Caco-2 (cell line): ENCODE measurements at regions not wholly inside any gene's neighbourhood (a gene's known extent, or its start where the extent isn't known, plus 50 kb on each side); places are given as distances from the start of the nearest gene placed in this dataset.

Experiments used
- BruUV-seq: library from RNA; stranded (reverse); fragments of 400-500 nt; replicated peaks from 2 replicates; lab custom pipeline; 2021; lab: Mats Ljungman, UMichigan
- CTCF ChIA-PET: fragments of 300-600 bp; sonication (Branson Sonifier 250); formaldehyde crosslinking; loops from one replicate; lab custom pipeline; 2022; ENCODE audit warnings: antibody characterized with exemption; lab: Charles Lee
- POLR2A ChIA-PET: fragments of 300-600 bp; sonication (Branson Sonifier 250); formaldehyde crosslinking; loops from one replicate; lab custom pipeline; 2022; ENCODE audit warnings: antibody characterized with exemption; lab: Charles Lee
- DNase-seq, 2 experiments: peaks; one replicate each; pipeline versions ENCODE4 v3.0.0 to v3.0.0-alpha.2; 2020 to 2022
- H3K27me3 ChIP-seq: replicated peaks from 2 replicates; pipeline ENCODE4 v1.6.0; 2011; ENCODE audit warnings: low read length; ENCODE audit not compliant: control insufficient read depth, insufficient read depth
- H3K36me3 ChIP-seq: 2 replicates; pipeline ENCODE4 v1.5.1; 2011; ENCODE audit warnings: low read length; ENCODE audit not compliant: control insufficient read depth, insufficient read depth
- H3K4me1 ChIP-seq: fragments of 250-450 bp; sonication (Bioruptor Pico); 2 replicates; pipeline ENCODE4 v1.5.1; 2020; ENCODE audit warnings: mild to moderate bottlenecking
- H3K4me3 ChIP-seq: 2 replicates; pipeline ENCODE4 v1.5.1; 2011; ENCODE audit warnings: low read depth, mild to moderate bottlenecking, control low read depth, low read length
- H3K9me3 ChIP-seq: fragments of 250-450 bp; sonication (Bioruptor Pico); 2 replicates; pipeline ENCODE4 v1.5.1; 2020; ENCODE audit warnings: mild to moderate bottlenecking, moderate library complexity
- H3K27ac Mint-ChIP-seq: one replicate; pipeline ENCODE4 v1.8.0; 2022; ENCODE audit warnings: mixed read lengths; ENCODE audit not compliant: unreplicated experiment
- H3K27me3 Mint-ChIP-seq: one replicate; pipeline ENCODE4 v1.8.0; 2022; ENCODE audit warnings: mixed read lengths; ENCODE audit not compliant: insufficient read depth, unreplicated experiment
- H3K36me3 Mint-ChIP-seq: one replicate; pipeline ENCODE4 v1.8.0; 2022; ENCODE audit warnings: mild to moderate bottlenecking, mixed read lengths; ENCODE audit not compliant: insufficient read depth, unreplicated experiment
- H3K4me1 Mint-ChIP-seq: one replicate; pipeline ENCODE4 v1.8.0; 2022; ENCODE audit warnings: low read depth, mixed read lengths; ENCODE audit not compliant: unreplicated experiment
- H3K4me3 Mint-ChIP-seq: one replicate; pipeline ENCODE4 v1.8.0; 2022; ENCODE audit warnings: mild to moderate bottlenecking, moderate library complexity, mixed read lengths; ENCODE audit not compliant: unreplicated experiment
- H3K9me3 Mint-ChIP-seq: one replicate; pipeline ENCODE4 v1.8.0; 2022; ENCODE audit warnings: mixed read lengths; ENCODE audit not compliant: unreplicated experiment
- CTCF ChIP-seq, 2 experiments: fragments of 200-600 bp in 1 of 2; IDR thresholded peaks; 1 replicate in 1 of 2; 2 replicates in 1 of 2; pipeline versions ENCODE4 v1.5.1 to v1.8.0; 2011 to 2022; ENCODE audit warnings: antibody characterized with exemption in 1 of 2, control low read depth in 1 of 2, inconsistent platforms in 1 of 2, low read depth in 1 of 2, low read length in 1 of 2, mild to moderate bottlenecking in 1 of 2, moderate library complexity in 1 of 2; ENCODE audit not compliant: insufficient read depth in 1 of 2, severe bottlenecking in 1 of 2, unreplicated experiment in 1 of 2
- intact Hi-C: fragments of 100-400 bp; cut with micrococcal nuclease; formaldehyde crosslinking; loops from one replicate; pipeline ENCODE4 v1.10.0; 2022; ENCODE audit not compliant: unreplicated experiment

GRCh38 chr2:17337507-17337906 is 180.7 kb downstream of the RAD51AP2 start:
- no peaks in the 10 kb centered on the region for H3K9me3 Mint-ChIP-seq
- Histone ChIP-seq H3K36me3 (no peaks in the 10 kb centered on the region), H3K4me3 (no peak overlapping the region), H3K4me1 (no peaks in the 10 kb centered on the region), H3K27me3 (no peaks in the 10 kb centered on the region), H3K9me3 (no peaks in the 10 kb centered on the region)
- H3K4me1 Mint-ChIP-seq = peaks cover 7% of the 10 kb centered on the region
- H3K4me3 Mint-ChIP-seq = no peak overlapping the region
- ChIA-PET CTCF (no interaction called here), POLR2A (no interaction called here)
- DNase-seq = no peak
- H3K36me3 Mint-ChIP-seq = no peaks in the 10 kb centered on the region
- no peak for TF ChIP-seq CTCF (IDR thresholded peaks at IDR 0.05; ENCODE audit: insufficient read depth in 1 of 2, low read depth in 1 of 2, low read length in 1 of 2, severe bottlenecking in 1 of 2, unreplicated experiment in 1 of 2)
- no TSS peak for BruUV-seq
- intact Hi-C loops = no loop called here
- no peaks in the 10 kb centered on the region for H3K27me3 Mint-ChIP-seq
- H3K27ac Mint-ChIP-seq = no peak overlapping the region

- H3K4me3 Mint-ChIP-seq = no peak overlapping the region
- ChIA-PET CTCF (no interaction called here), POLR2A (no interaction called here)
- no peaks in the 10 kb centered on the region for H3K4me1 ChIP-seq
- no peak for DNase-seq
- H3K36me3 Mint-ChIP-seq = no peaks in the 10 kb centered on the region
- BruUV-seq = no TSS peak
- H3K4me3 ChIP-seq = no peak overlapping the region
- H3K4me1 Mint-ChIP-seq = no peaks in the 10 kb centered on the region
- H3K27ac Mint-ChIP-seq = no peak overlapping the region
- TF ChIP-seq CTCF (IDR thresholded peaks at IDR 0.05; ENCODE audit: insufficient read depth in 1 of 2, low read depth in 1 of 2, low read length in 1 of 2, severe bottlenecking in 1 of 2, unreplicated experiment in 1 of 2) = no peak
- no peaks in the 10 kb centered on the region for H3K9me3 ChIP-seq
- H3K9me3 Mint-ChIP-seq = no peaks in the 10 kb centered on the region
- intact Hi-C loops = no loop called here
- H3K36me3 ChIP-seq = no peaks in the 10 kb centered on the region
- H3K27me3 Mint-ChIP-seq = no peaks in the 10 kb centered on the region
- no peaks in the 10 kb centered on the region for H3K27me3 ChIP-seq
These were observed 181.8 kb downstream of the RAD51AP2 start for GRCh38 chr2:17336458-17336857.

- H3K4me3 ChIP-seq = no peak overlapping the region
- Mint-ChIP-seq H3K27me3 (peaks cover 3% of the 10 kb centered on the region), H3K9me3 (no peaks in the 10 kb centered on the region), H3K36me3 (no peaks in the 10 kb centered on the region), H3K27ac (no peak overlapping the region), H3K4me1 (no peaks in the 10 kb centered on the region), H3K4me3 (no peak overlapping the region)
- no peak for TF ChIP-seq CTCF (IDR thresholded peaks at IDR 0.05; ENCODE audit: insufficient read depth in 1 of 2, low read depth in 1 of 2, low read length in 1 of 2, severe bottlenecking in 1 of 2, unreplicated experiment in 1 of 2)
- H3K36me3 ChIP-seq = no peaks in the 10 kb centered on the region
- H3K9me3 ChIP-seq = no peaks in the 10 kb centered on the region
- POLR2A ChIA-PET = no interaction called here
- BruUV-seq = no TSS peak
- H3K27me3 ChIP-seq = no peaks in the 10 kb centered on the region
- CTCF ChIA-PET = no interaction called here
- no peak for DNase-seq
- H3K4me1 ChIP-seq = no peaks in the 10 kb centered on the region
- intact Hi-C loops = no loop called here
These were observed 183.9 kb downstream of the RAD51AP2 start for GRCh38 chr2:17334300-17334699.
